GM12874 (cell line): ENCODE measurements at regions not wholly inside any gene's neighbourhood (a gene's known extent, or its start where the extent isn't known, plus 50 kb on each side); places are given as distances from the start of the nearest gene placed in this dataset.

Source experiments
- TF ChIP-seq, protein P1 (sequence below): IDR thresholded peaks from 2 replicates; pipeline ENCODE4 v1.5.1; 2011; ENCODE audit warnings: low read depth, mild to moderate bottlenecking, control low read depth, low read length, moderate library complexity; ENCODE audit not compliant: insufficient read depth

DNA sequence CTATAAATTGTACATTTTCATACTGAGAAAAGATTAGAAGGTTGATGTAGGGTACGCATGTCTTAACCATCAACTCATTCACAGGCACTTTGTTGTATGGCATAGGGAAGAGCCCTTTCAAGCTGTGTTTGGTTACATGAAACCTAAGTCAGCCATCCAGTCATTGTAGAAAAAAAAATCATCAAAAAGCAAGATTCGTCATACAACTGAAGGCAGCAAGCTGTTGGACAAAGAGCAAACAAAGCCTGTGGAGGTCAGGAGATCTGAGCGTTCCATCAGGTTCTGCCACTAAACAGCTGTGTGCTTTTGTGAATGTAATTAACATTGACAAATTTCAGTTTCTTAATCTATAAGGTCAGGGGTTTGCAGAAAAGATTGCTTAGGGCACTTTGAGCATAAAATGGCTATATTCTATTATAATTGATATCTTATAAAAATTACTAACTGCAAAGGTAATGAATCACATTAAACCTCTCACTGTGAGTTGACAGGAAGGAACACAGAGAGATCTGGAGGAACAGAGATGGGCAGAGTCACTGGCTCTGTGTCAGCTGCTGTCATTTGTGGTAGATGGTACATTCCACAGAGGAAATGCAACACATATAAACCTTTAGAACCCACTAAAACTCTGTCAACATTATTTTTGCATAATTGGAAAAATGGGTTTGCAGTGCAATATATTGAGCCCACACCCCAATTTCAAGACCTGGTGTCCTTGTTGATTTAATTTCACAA, 66.3 kb upstream of the MYOCD start:
- TF ChIP-seq, protein P1, sequence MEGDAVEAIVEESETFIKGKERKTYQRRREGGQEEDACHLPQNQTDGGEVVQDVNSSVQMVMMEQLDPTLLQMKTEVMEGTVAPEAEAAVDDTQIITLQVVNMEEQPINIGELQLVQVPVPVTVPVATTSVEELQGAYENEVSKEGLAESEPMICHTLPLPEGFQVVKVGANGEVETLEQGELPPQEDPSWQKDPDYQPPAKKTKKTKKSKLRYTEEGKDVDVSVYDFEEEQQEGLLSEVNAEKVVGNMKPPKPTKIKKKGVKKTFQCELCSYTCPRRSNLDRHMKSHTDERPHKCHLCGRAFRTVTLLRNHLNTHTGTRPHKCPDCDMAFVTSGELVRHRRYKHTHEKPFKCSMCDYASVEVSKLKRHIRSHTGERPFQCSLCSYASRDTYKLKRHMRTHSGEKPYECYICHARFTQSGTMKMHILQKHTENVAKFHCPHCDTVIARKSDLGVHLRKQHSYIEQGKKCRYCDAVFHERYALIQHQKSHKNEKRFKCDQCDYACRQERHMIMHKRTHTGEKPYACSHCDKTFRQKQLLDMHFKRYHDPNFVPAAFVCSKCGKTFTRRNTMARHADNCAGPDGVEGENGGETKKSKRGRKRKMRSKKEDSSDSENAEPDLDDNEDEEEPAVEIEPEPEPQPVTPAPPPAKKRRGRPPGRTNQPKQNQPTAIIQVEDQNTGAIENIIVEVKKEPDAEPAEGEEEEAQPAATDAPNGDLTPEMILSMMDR: no peak

DNA sequence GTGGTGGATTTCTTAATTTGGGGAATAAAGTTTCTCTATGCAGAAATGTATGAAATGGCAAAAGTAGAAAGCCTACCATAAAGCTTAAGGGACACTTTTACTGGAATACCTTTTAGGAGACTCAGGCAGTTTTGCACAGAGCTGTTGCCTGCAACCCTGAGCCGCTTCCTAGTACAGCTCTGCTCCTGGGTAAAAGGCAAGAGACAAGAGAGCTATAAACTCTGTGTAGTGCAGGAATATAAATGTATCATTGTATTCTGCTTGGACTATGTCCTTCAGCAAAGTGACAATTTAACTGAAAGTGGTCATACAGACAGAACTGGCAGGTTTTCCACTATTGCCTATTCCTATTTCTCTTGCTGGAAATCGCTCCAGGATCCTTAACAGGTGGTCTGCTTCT, 65.3 kb upstream of the MYOCD start:
- TF ChIP-seq, protein P1: no peak

DNA sequence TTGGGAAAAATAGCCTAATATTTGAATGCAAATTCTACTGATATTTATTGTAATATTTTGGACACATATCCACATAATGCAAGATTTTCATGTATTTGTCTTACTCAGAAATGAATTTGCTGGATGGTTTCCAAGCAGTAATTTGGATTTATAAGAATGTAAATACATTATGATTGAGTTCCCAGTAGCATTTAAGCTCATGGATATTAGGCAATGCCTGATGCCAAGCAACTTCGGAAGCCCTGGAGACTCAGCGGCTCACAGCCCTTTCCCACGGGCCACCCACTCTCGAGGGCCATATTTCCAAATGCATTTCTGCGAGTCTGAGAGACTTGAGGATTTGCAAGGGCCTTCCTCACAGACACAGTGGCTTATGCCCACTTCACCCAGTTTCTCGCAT, 62.1 kb upstream of the MYOCD start:
- TF ChIP-seq, protein P1: no peak

DNA sequence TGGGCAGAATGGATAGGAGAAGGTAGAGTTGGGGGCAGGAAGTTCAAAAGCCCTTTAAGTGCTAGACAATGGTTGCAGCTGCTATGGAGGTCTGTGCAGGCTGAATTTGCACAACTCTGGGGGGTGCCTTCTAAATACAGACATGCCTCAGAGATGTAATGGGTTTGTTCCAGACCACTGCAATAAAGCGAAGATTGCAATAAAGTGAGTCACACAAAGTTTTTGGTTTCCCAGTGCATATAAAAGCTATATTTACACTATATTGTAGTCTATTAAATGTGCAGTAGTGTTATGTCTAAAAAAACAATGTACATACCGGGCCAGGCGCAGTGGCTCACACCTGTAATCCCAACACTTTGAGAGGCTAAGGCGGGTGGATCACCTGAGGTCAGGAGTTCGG, 60.5 kb upstream of the MYOCD start:
- TF ChIP-seq, protein P1: no peak

DNA sequence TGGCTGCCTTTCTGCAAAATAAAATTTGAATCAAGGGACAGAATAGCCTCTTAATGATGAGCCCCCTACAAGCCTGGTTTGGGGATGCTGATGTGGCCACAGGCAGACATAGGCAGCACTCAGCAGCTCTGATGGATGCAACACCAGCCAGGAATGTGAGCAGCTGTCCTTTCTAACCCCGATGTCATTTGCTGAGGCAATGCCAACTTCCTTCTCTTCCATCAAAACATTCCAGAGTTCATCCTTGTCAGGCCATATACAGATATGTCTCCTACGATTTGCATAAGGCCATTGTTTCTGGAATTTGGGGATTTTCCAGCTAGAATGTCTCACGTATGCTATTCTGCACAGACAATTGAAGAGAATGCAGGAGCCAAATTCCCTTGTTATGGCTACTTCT, 52.1 kb upstream of the MYOCD start:
- TF ChIP-seq, protein P1: no peak
